ENCODE measurements at regions not wholly inside any gene's neighbourhood (a gene's known extent, or its start where the extent isn't known, plus 50 kb on each side); places are given as distances from the start of the nearest gene placed in this dataset.

- no peaks in the 10 kb centered on the region for H3K36me3 ChIP-seq
- no peak for ATAC-seq
- intact Hi-C loops (cut with DNase I; ENCODE audit: low total_unique reads) (no loop called here), in situ Hi-C loops (cut with MboI; ENCODE audit: low sequenced_read_pairs in 4 of 4) (no loop called here)
- H3K27me3 ChIP-seq, result no peaks in the 10 kb centered on the region
- H3K4me3 ChIP-seq, result no peak overlapping the region
- H3K9me3 ChIP-seq, result no peaks in the 10 kb centered on the region
- no peaks in the 10 kb centered on the region for H3K4me1 ChIP-seq
- no peak for DNase-seq
- TF ChIP-seq CTCF (IDR thresholded peaks at IDR 0.05 in 4 of 5, conservative IDR thresholded peaks at IDR 0.05 in 1 of 5) (no peak), POLR2A (IDR thresholded peaks at IDR 0.05) (no peak)
- no peak overlapping the region for H3K27ac ChIP-seq
Measured at GRCh38 chr11:98798333-98798732, 222.4 kb upstream of the CNTN5 start.

- no peaks in the 10 kb centered on the region for H3K4me1 ChIP-seq
- ATAC-seq, result no peak
- no peak overlapping the region for H3K27ac ChIP-seq
- no peaks in the 10 kb centered on the region for H3K9me3 ChIP-seq
- intact Hi-C loops (cut with DNase I; ENCODE audit: low total_unique reads) (no loop called here), in situ Hi-C loops (cut with MboI; ENCODE audit: low sequenced_read_pairs in 4 of 4) (no loop called here)
- H3K36me3 ChIP-seq, result no peaks in the 10 kb centered on the region
- H3K27me3 ChIP-seq, result no peaks in the 10 kb centered on the region
- DNase-seq, result no peak
- TF ChIP-seq POLR2A (IDR thresholded peaks at IDR 0.05), result no peak
- no peak overlapping the region for H3K4me3 ChIP-seq
Measured at GRCh38 chr11:98800696-98801095, 220.1 kb upstream of the CNTN5 start.

GRCh38 chr11:98828986-98829708, 191.6 kb upstream of the CNTN5 start:
- Histone ChIP-seq H3K27me3 (no peaks in the 10 kb centered on the region), H3K36me3 (no peaks in the 10 kb centered on the region), H3K4me3 (no peak overlapping the region), H3K27ac (no peak overlapping the region), H3K9me3 (no peaks in the 10 kb centered on the region), H3K4me1 (no peaks in the 10 kb centered on the region)
- TF ChIP-seq CTCF (IDR thresholded peaks at IDR 0.05 in 4 of 5, conservative IDR thresholded peaks at IDR 0.05 in 1 of 5), result no peak
- no peak for TF ChIP-seq POLR2A (IDR thresholded peaks at IDR 0.05)
- intact Hi-C loops (cut with DNase I; ENCODE audit: low total_unique reads), result no loop called here
- ATAC-seq (no peak), DNase-seq (no peak)
- in situ Hi-C loops (cut with MboI; ENCODE audit: low sequenced_read_pairs in 4 of 4), result no loop called here

- Histone ChIP-seq H3K4me1 (no peaks in the 10 kb centered on the region), H3K36me3 (no peaks in the 10 kb centered on the region), H3K27ac (no peak overlapping the region), H3K27me3 (no peaks in the 10 kb centered on the region), H3K4me3 (no peak overlapping the region), H3K9me3 (no peaks in the 10 kb centered on the region)
- DNase-seq (no peak), ATAC-seq (no peak)
- intact Hi-C loops (cut with DNase I; ENCODE audit: low total_unique reads) (no loop called here), in situ Hi-C loops (cut with MboI; ENCODE audit: low sequenced_read_pairs in 4 of 4) (no loop called here)
- no peak for TF ChIP-seq CTCF (IDR thresholded peaks at IDR 0.05 in 4 of 5, conservative IDR thresholded peaks at IDR 0.05 in 1 of 5)
- no peak for TF ChIP-seq POLR2A (IDR thresholded peaks at IDR 0.05)
Measured at GRCh38 chr11:98829971-98830370, 190.8 kb upstream of the CNTN5 start.

DNA sequence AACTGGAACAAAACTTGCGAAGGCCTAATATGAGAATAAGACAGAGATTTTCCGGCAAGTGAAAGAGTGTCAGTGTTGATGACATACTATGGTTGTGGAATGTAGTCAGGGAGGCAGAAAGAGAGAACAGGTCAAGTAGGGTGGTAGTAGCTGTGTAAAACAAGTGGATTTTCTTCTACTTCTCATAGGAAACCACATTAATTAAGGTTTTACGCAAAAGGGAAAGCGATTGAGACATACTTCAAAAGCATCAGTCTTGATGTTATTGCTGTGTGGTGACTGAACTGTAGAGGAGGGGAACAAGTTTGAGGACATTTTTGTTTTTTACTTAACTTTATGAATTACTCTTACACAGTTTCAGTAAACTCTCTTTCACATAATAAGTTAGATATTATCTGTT, 186.0 kb upstream of the CNTN5 start:
- H3K36me3 ChIP-seq, result no peaks in the 10 kb centered on the region
- no peaks in the 10 kb centered on the region for H3K27me3 ChIP-seq
- no peaks in the 10 kb centered on the region for H3K9me3 ChIP-seq
- in situ Hi-C loops (cut with MboI; ENCODE audit: low sequenced_read_pairs in 4 of 4) (no loop called here), intact Hi-C loops (cut with DNase I; ENCODE audit: low total_unique reads) (no loop called here)
- H3K4me3 ChIP-seq, result no peak overlapping the region
- no peaks in the 10 kb centered on the region for H3K4me1 ChIP-seq
- TF ChIP-seq POLR2A (IDR thresholded peaks at IDR 0.05) (no peak), CTCF (IDR thresholded peaks at IDR 0.05 in 4 of 5, conservative IDR thresholded peaks at IDR 0.05 in 1 of 5) (no peak)
- H3K27ac ChIP-seq, result no peak overlapping the region
- ATAC-seq, result no peak
- DNase-seq, result no peak

Data from gastrocnemius medialis (tissue), 4 donors.